CD14-positive monocyte (primary cell): ENCODE measurements at regions not wholly inside any gene's neighbourhood (a gene's known extent, or its start where the extent isn't known, plus 50 kb on each side); places are given as distances from the start of the nearest gene placed in this dataset.

Experiments used
- DNase-seq, 3 donors: peaks; one replicate each; pipeline ENCODE4 v3.0.0-alpha.2; 2011 to 2022
- H2AFZ ChIP-seq: 2 replicates; pipeline ENCODE4 v1.6.0; 2012; ENCODE audit warnings: mild to moderate bottlenecking, low read depth, low read length, inconsistent platforms; ENCODE audit not compliant: insufficient read depth, poor library complexity, severe bottlenecking
- H3K27ac ChIP-seq, 2 donors: 1 replicate in 1 of 2; 2 replicates in 1 of 2; pipeline ENCODE4 v1.5.1; 2012 to 2013; ENCODE audit warnings: low read length in 2 of 2, control low read depth in 1 of 2, inconsistent platforms in 1 of 2, low read depth in 1 of 2, mild to moderate bottlenecking in 1 of 2
- H3K27me3 ChIP-seq, 2 donors: one replicate each; pipeline versions ENCODE4 v1.6.0 to v1.6.1; 2011 to 2013; ENCODE audit warnings: low read length in 2 of 2; ENCODE audit not compliant: control insufficient read depth in 2 of 2, insufficient read depth in 2 of 2
- H3K36me3 ChIP-seq, 2 donors: replicated peaks in 1 of 2; 1 replicate in 1 of 2; 2 replicates in 1 of 2; pipeline versions ENCODE4 v1.5.1 to v1.6.1; 2012 to 2013; ENCODE audit warnings: low read length in 2 of 2, control low read depth in 1 of 2, inconsistent platforms in 1 of 2, mild to moderate bottlenecking in 1 of 2; ENCODE audit not compliant: insufficient read depth in 2 of 2, control insufficient read depth in 1 of 2
- H3K4me1 ChIP-seq, 2 donors: 1 replicate in 1 of 2; 2 replicates in 1 of 2; pipeline versions ENCODE4 v1.5.1 to v1.6.1; 2012 to 2013; ENCODE audit warnings: low read length in 2 of 2, control low read depth in 1 of 2, inconsistent platforms in 1 of 2, mild to moderate bottlenecking in 1 of 2, moderate library complexity in 1 of 2; ENCODE audit not compliant: insufficient read depth in 2 of 2, control insufficient read depth in 1 of 2
- H3K4me2 ChIP-seq: replicated peaks from 2 replicates; pipeline ENCODE3; 2012; ENCODE audit warnings: low read length, moderate library complexity, mild to moderate bottlenecking; ENCODE audit not compliant: poor library complexity, severe bottlenecking; ENCODE audit errors: extremely low read depth
- H3K4me3 ChIP-seq, 3 experiments: fragments of 200-600 bp in 1 of 3; sonication (generic) in 1 of 3; replicated peaks in 1 of 3; 1 replicate in 2 of 3; 2 replicates in 1 of 3; pipeline ENCODE4 v1.5.1; 2011 to 2013; ENCODE audit warnings: low read length in 3 of 3, mild to moderate bottlenecking in 3 of 3, control low read depth in 2 of 3, low read depth in 2 of 3, inconsistent platforms in 1 of 3, moderate library complexity in 1 of 3
- H3K79me2 ChIP-seq: 2 replicates; pipeline ENCODE4 v1.6.0; 2012; ENCODE audit warnings: mild to moderate bottlenecking, control low read depth, inconsistent platforms, low read length, moderate library complexity; ENCODE audit not compliant: insufficient read depth
- H3K9ac ChIP-seq: 2 replicates; pipeline ENCODE4 v1.6.0; 2017; ENCODE audit warnings: low read length, mild to moderate bottlenecking; ENCODE audit not compliant: insufficient read depth, poor library complexity, severe bottlenecking
- H3K9me3 ChIP-seq, 2 donors: replicated peaks in 1 of 2; 1 replicate in 1 of 2; 2 replicates in 1 of 2; pipeline versions ENCODE4 v1.5.1 to v1.6.1; 2012 to 2013; ENCODE audit warnings: low read length in 2 of 2, control low read depth in 1 of 2; ENCODE audit not compliant: control insufficient read depth in 1 of 2, insufficient read depth in 1 of 2
- H4K20me1 ChIP-seq: 2 replicates; pipeline ENCODE4 v1.6.0; 2012; ENCODE audit warnings: mild to moderate bottlenecking, low read length, control low read depth, moderate library complexity; ENCODE audit not compliant: insufficient read depth
- H3K27ac Mint-ChIP-seq, 7 donors: one replicate each; pipeline ENCODE4 v1.8.0; 2020; ENCODE audit warnings: mild to moderate bottlenecking in 7 of 7, mixed read lengths in 7 of 7, moderate library complexity in 6 of 7, inconsistent platforms in 2 of 7
- H3K27me3 Mint-ChIP-seq, 3 donors: one replicate each; pipeline ENCODE4 v1.8.0; 2021 to 2022; ENCODE audit warnings: low read depth in 3 of 3, mild to moderate bottlenecking in 3 of 3, mixed read lengths in 3 of 3, moderate library complexity in 3 of 3, inconsistent platforms in 1 of 3
- H3K36me3 Mint-ChIP-seq, 2 donors: one replicate each; pipeline ENCODE4 v1.8.0; 2020; ENCODE audit warnings: mixed read lengths in 2 of 2, inconsistent platforms in 1 of 2, mild to moderate bottlenecking in 1 of 2
- H3K4me1 Mint-ChIP-seq: one replicate; pipeline ENCODE4 v1.8.0; 2020; ENCODE audit warnings: mild to moderate bottlenecking, mixed read lengths
- H3K4me3 Mint-ChIP-seq, 2 donors: one replicate each; pipeline ENCODE4 v1.8.0; 2020; ENCODE audit warnings: mild to moderate bottlenecking in 2 of 2, mixed read lengths in 2 of 2, moderate library complexity in 1 of 2
- H3K9me3 Mint-ChIP-seq, 7 donors: one replicate each; pipeline ENCODE4 v1.8.0; 2020 to 2022; ENCODE audit warnings: mixed read lengths in 7 of 7, mild to moderate bottlenecking in 6 of 7, moderate library complexity in 6 of 7, inconsistent platforms in 2 of 7
- WGBS: methylation state at CpG from one replicate; pipeline ENCODE4 v1.1.5; 2013; ENCODE audit warnings: missing lambda C conversion rate; ENCODE audit not compliant: insufficient coverage; 5-methylcytosine and 5-hydroxymethylcytosine counted together
- intact Hi-C, 2 donors: fragments of 100-400 bp; cut with micrococcal nuclease; formaldehyde crosslinking; loops; one replicate each; pipeline versions ENCODE4 v1.15.0 to v1.15.1; 2023
- TF ChIP-seq, protein P1 (sequence below): fragments of 200-600 bp; IDR thresholded peaks from one replicate; pipeline ENCODE4 v1.8.0; 2022; ENCODE audit warnings: antibody characterized with exemption, mild to moderate bottlenecking

DNA sequence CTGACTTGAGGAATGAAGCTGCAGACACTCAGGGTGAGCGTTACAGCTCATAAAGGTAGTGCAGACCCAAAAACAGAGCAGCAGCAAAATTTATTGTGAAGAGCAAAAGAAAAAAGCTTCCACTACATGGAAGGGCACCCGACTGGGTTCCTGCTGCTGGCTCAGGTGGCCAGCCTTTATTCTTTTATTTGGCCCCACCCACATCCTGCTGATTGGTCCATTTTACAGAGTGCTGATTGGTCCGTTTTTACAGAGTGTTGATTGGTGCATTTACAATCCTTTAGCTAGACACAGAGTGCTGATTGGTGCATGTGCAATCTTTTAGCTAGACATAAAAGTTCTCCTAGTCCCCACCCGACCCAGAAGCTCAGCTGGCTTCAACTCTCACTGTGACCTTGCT lies 95.3 kb upstream of the STMND1 start:
- Mint-ChIP-seq H3K27me3 (peaks cover 8 to 16% (median 10%) of the 10 kb centered on the region in 3 donors), H3K36me3 (no peaks in the 10 kb centered on the region), H3K4me3 (peak overlapping the region in 1 of 2 donors; percentile 19), H3K9me3 (peaks cover 5 to 21% (median 11%) of the 10 kb centered on the region in 7 donors), H3K27ac (no peak overlapping the region), H3K4me1 (no peaks in the 10 kb centered on the region)
- TF ChIP-seq, protein P1, sequence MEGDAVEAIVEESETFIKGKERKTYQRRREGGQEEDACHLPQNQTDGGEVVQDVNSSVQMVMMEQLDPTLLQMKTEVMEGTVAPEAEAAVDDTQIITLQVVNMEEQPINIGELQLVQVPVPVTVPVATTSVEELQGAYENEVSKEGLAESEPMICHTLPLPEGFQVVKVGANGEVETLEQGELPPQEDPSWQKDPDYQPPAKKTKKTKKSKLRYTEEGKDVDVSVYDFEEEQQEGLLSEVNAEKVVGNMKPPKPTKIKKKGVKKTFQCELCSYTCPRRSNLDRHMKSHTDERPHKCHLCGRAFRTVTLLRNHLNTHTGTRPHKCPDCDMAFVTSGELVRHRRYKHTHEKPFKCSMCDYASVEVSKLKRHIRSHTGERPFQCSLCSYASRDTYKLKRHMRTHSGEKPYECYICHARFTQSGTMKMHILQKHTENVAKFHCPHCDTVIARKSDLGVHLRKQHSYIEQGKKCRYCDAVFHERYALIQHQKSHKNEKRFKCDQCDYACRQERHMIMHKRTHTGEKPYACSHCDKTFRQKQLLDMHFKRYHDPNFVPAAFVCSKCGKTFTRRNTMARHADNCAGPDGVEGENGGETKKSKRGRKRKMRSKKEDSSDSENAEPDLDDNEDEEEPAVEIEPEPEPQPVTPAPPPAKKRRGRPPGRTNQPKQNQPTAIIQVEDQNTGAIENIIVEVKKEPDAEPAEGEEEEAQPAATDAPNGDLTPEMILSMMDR, result no peak
- Histone ChIP-seq H3K36me3 (no peaks in the 10 kb centered on the region), H3K79me2 (no peaks in the 10 kb centered on the region), H3K27ac (no peak overlapping the region), H3K9me3 (peaks cover 0 to 9% of the 10 kb centered on the region in 2 donors), H3K27me3 (peaks cover 9 to 27% of the 10 kb centered on the region in 2 donors), H4K20me1 (no peaks in the 10 kb centered on the region), H3K4me2 (no peak overlapping the region), H2AFZ (no peak overlapping the region), H3K9ac (no peak overlapping the region), H3K4me3 (no peak overlapping the region), H3K4me1 (no peaks in the 10 kb centered on the region)
- no peak for DNase-seq
- intact Hi-C loops, result no loop called here
- WGBS, result 100% methylated on average over 1 of the region's 4 CpGs

DNA sequence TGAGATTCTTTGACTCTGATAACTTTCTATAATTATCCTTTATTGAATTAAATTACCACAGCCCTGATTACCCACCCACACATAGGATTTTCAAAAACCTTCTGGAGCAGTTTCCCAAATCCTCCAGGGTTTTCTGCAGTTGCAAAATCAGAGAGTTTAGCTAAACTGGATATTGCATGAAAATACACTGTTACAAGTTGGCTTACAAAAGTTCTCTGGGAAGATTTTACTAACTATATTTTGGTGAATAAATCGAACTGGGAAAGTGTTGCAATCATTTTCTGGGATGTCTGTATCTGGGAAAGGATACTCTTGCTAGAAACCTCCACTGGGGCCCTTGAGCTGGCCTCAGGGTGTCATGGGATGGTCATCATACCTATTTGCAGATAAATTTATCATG lies 97.6 kb upstream of the STMND1 start:
- Mint-ChIP-seq H3K4me1 (no peaks in the 10 kb centered on the region), H3K36me3 (no peaks in the 10 kb centered on the region), H3K27ac (no peak overlapping the region), H3K4me3 (no peak overlapping the region), H3K27me3 (peaks cover 14 to 23% (median 16%) of the 10 kb centered on the region in 3 donors), H3K9me3 (peaks cover 5 to 15% (median 11%) of the 10 kb centered on the region in 7 donors)
- H3K27ac ChIP-seq, result no peak overlapping the region
- no peak overlapping the region for H2AFZ ChIP-seq
- intact Hi-C loops, result no loop called here
- WGBS, result 100% methylated on average over 1 of the region's 1 CpG
- no peak overlapping the region for H3K9ac ChIP-seq
- no peak overlapping the region for H3K4me2 ChIP-seq
- H3K27me3 ChIP-seq, result peaks cover 12 to 28% of the 10 kb centered on the region in 2 donors
- peaks cover 0 to 9% of the 10 kb centered on the region in 2 donors for H3K9me3 ChIP-seq
- TF ChIP-seq, protein P1, result no peak
- H4K20me1 ChIP-seq, result no peaks in the 10 kb centered on the region
- no peaks in the 10 kb centered on the region for H3K79me2 ChIP-seq
- no peak overlapping the region for H3K4me3 ChIP-seq
- no peaks in the 10 kb centered on the region for H3K36me3 ChIP-seq
- no peaks in the 10 kb centered on the region for H3K4me1 ChIP-seq
- DNase-seq, result no peak
